PC-3 (cell line): ENCODE measurements at regions not wholly inside any gene's neighbourhood (a gene's known extent, or its start where the extent isn't known, plus 50 kb on each side); places are given as distances from the start of the nearest gene placed in this dataset.

Source experiments
- ATAC-seq: fragments of 200-7000 bp; cut with Tn5 transposase; 2 replicates; pipeline ENCODE4 v1.9.1; 2020; ENCODE audit warnings: mild to moderate bottlenecking, moderate library complexity
- BruUV-seq: library from RNA; stranded (reverse); fragments of 400-500 nt; replicated peaks from 2 replicates; lab custom pipeline; 2021; lab: Mats Ljungman, UMichigan
- CTCF ChIA-PET: fragments of 300-600 bp; sonication (Branson Sonifier 250); formaldehyde crosslinking; loops from one replicate; lab custom pipeline; 2022; ENCODE audit warnings: antibody characterized with exemption; lab: Charles Lee
- POLR2A ChIA-PET: fragments of 300-600 bp; sonication (Branson Sonifier 250); formaldehyde crosslinking; loops from one replicate; lab custom pipeline; 2022; ENCODE audit warnings: antibody characterized with exemption; ENCODE audit not compliant: unreplicated experiment; lab: Charles Lee
- DNase-seq: peaks from one replicate; pipeline ENCODE4 v3.0.0-alpha.2; 2015
- H2AFZ ChIP-seq: fragments of 300-600 bp; sonication (generic); 2 replicates; pipeline ENCODE4 v1.6.0; 2016; ENCODE audit warnings: antibody characterized with exemption, low read length
- H3F3A ChIP-seq: fragments of 300-600 bp; sonication (generic); one replicate; pipeline ENCODE4 v1.6.0; 2017; ENCODE audit warnings: antibody characterized with exemption, low read length, control low read depth, mild to moderate bottlenecking; ENCODE audit not compliant: unreplicated experiment
- H3K27ac ChIP-seq: fragments of 300-600 bp; sonication (generic); 2 replicates; pipeline ENCODE4 v1.5.1; 2016; ENCODE audit warnings: mild to moderate bottlenecking, low read length
- H3K27me3 ChIP-seq: fragments of 300-600 bp; sonication (generic); 2 replicates; pipeline ENCODE4 v1.6.1; 2016; ENCODE audit warnings: low read length, mixed read lengths
- H3K36me3 ChIP-seq: fragments of 300-600 bp; sonication (generic); 2 replicates; pipeline ENCODE4 v1.6.1; 2016; ENCODE audit warnings: low read depth, mixed run types, low read length, mixed read lengths
- H3K4me1 ChIP-seq: fragments of 300-600 bp; sonication (generic); 2 replicates; pipeline ENCODE4 v1.5.1; 2016; ENCODE audit warnings: low read length; ENCODE audit not compliant: insufficient read depth
- H3K4me2 ChIP-seq: fragments of 300-600 bp; sonication (generic); 2 replicates; pipeline ENCODE4 v1.6.0; 2016; ENCODE audit warnings: low read length
- H3K4me3 ChIP-seq: fragments of 300-600 bp; sonication (generic); 2 replicates; pipeline ENCODE4 v1.5.1; 2016; ENCODE audit warnings: mild to moderate bottlenecking, low read length, mixed read lengths
- H3K79me2 ChIP-seq: fragments of 300-600 bp; sonication (generic); 2 replicates; pipeline ENCODE4 v1.6.1; 2017; ENCODE audit warnings: low read length, mixed read lengths
- H3K9ac ChIP-seq: fragments of 300-600 bp; sonication (generic); 2 replicates; pipeline ENCODE4 v1.6.0; 2016; ENCODE audit warnings: mild to moderate bottlenecking, low read length
- H3K9me2 ChIP-seq: fragments of 300-600 bp; sonication (generic); replicated peaks from 2 replicates; pipeline ENCODE4 v1.6.1; 2016; ENCODE audit warnings: mixed run types, low read length, mixed read lengths
- H3K9me3 ChIP-seq: fragments of 300-600 bp; sonication (generic); 2 replicates; pipeline ENCODE4 v1.6.1; 2016; ENCODE audit warnings: low read length, mixed read lengths
- H4K20me1 ChIP-seq: fragments of 300-600 bp; sonication (generic); 2 replicates; pipeline ENCODE4 v1.6.1; 2016; ENCODE audit warnings: low read length, mixed read lengths
- CTCF ChIP-seq: fragments of 300-600 bp; sonication (generic); conservative IDR thresholded peaks from 2 replicates; pipeline ENCODE4 v1.5.1; 2017; ENCODE audit warnings: antibody characterized with exemption, low read depth, mild to moderate bottlenecking, low read length
- EZH2 ChIP-seq: fragments of 300-600 bp; sonication (generic); IDR thresholded peaks from one replicate; pipeline ENCODE4 v1.6.1; 2017; ENCODE audit warnings: antibody characterized with exemption, mild to moderate bottlenecking, low read length; ENCODE audit not compliant: unreplicated experiment
- EZH2phosphoT487 ChIP-seq: fragments of 300-600 bp; sonication (generic); IDR thresholded peaks from 2 replicates; pipeline ENCODE4 v1.6.1; 2018; ENCODE audit warnings: mild to moderate bottlenecking, antibody characterized with exemption, low read length, borderline replicate concordance
- intact Hi-C: fragments of 100-400 bp; cut with micrococcal nuclease; formaldehyde crosslinking; loops from 2 replicates; pipeline ENCODE4 v1.9.0; 2023

GRCh38 chr3:27560484-27561056 lies 76.4 kb upstream of the SLC4A7 start:
- ChIA-PET CTCF (no interaction called here), POLR2A (no interaction called here)
- Histone ChIP-seq H3K4me3 (no peak overlapping the region), H3K36me3 (no peaks in the 10 kb centered on the region), H3K4me1 (peaks cover 5% of the 10 kb centered on the region; the same call in 1 of the 2 replicates), H4K20me1 (no peaks in the 10 kb centered on the region), H2AFZ (no peak overlapping the region), H3K27me3 (no peaks in the 10 kb centered on the region), H3F3A (no peaks in the 10 kb centered on the region), H3K4me2 (no peak overlapping the region), H3K79me2 (no peaks in the 10 kb centered on the region), H3K9me3 (no peaks in the 10 kb centered on the region), H3K9me2 (no peaks in the 10 kb centered on the region), H3K27ac (no peak overlapping the region), H3K9ac (no peak overlapping the region)
- TF ChIP-seq EZH2phosphoT487 (no peak), CTCF (no peak), EZH2 (no peak)
- no peak for ATAC-seq
- no TSS peak for BruUV-seq
- no peak for DNase-seq
- intact Hi-C loops: no loop called here

- Histone ChIP-seq H4K20me1 (no peaks in the 10 kb centered on the region), H3K27me3 (no peaks in the 10 kb centered on the region), H3K9ac (no peak overlapping the region), H3K4me1 (peaks cover 5% of the 10 kb centered on the region; the same call in 1 of the 2 replicates), H3K36me3 (no peaks in the 10 kb centered on the region), H3K9me3 (no peaks in the 10 kb centered on the region), H2AFZ (no peak overlapping the region), H3K4me3 (no peak overlapping the region), H3K27ac (no peak overlapping the region), H3F3A (no peaks in the 10 kb centered on the region), H3K9me2 (no peaks in the 10 kb centered on the region), H3K79me2 (no peaks in the 10 kb centered on the region), H3K4me2 (no peak overlapping the region)
- TF ChIP-seq EZH2phosphoT487 (no peak), EZH2 (no peak), CTCF (no peak)
- BruUV-seq: no TSS peak
- intact Hi-C loops: no loop called here
- POLR2A ChIA-PET: no interaction called here
- no peak for ATAC-seq
- no peak for DNase-seq
- CTCF ChIA-PET: no interaction called here
These were observed 75.7 kb upstream of the SLC4A7 start for GRCh38 chr3:27559835-27560234.

- H3K9ac ChIP-seq: no peak overlapping the region
- H3F3A ChIP-seq: no peaks in the 10 kb centered on the region
- CTCF ChIA-PET: no interaction called here
- no peak for TF ChIP-seq EZH2
- no peak for TF ChIP-seq EZH2phosphoT487
- no peak for TF ChIP-seq CTCF
- POLR2A ChIA-PET: no interaction called here
- no peaks in the 10 kb centered on the region for H3K27me3 ChIP-seq
- H4K20me1 ChIP-seq: no peaks in the 10 kb centered on the region
- no TSS peak for BruUV-seq
- no peak overlapping the region for H3K27ac ChIP-seq
- no peaks in the 10 kb centered on the region for H3K9me2 ChIP-seq
- ATAC-seq (no peak), DNase-seq (no peak)
- no peaks in the 10 kb centered on the region for H3K79me2 ChIP-seq
- H3K4me2 ChIP-seq: no peak overlapping the region
- H2AFZ ChIP-seq: no peak overlapping the region
- H3K36me3 ChIP-seq: no peaks in the 10 kb centered on the region
- H3K4me1 ChIP-seq: peaks cover 5% of the 10 kb centered on the region; the same call in 1 of the 2 replicates
- intact Hi-C loops: no loop called here
- H3K4me3 ChIP-seq: no peak overlapping the region
- H3K9me3 ChIP-seq: no peaks in the 10 kb centered on the region
These were observed 75.2 kb upstream of the SLC4A7 start for GRCh38 chr3:27559381-27559780.
